ENCODE measurements at regions not wholly inside any gene's neighbourhood (a gene's known extent, or its start where the extent isn't known, plus 50 kb on each side); places are given as distances from the start of the nearest gene placed in this dataset.
"Not testable (repeated sequence)": the region's sequence is repeated elsewhere in the genome, so short reads cannot be mapped to it uniquely, and the experiment has no call there.

- Mint-ChIP-seq H3K9me3 (ENCODE audit: unreplicated experiment) (no peaks in the 10 kb centered on the region), H3K27ac (ENCODE audit: unreplicated experiment) (no peak overlapping the region), H3K27me3 (ENCODE audit: unreplicated experiment) (peaks cover 13% of the 10 kb centered on the region), H3K36me3 (ENCODE audit: unreplicated experiment) (no peaks in the 10 kb centered on the region), H3K4me3 (ENCODE audit: unreplicated experiment) (no peak overlapping the region), H3K4me1 (ENCODE audit: low read depth, unreplicated experiment) (peaks cover 8% of the 10 kb centered on the region)
- no peak for DNase-seq
- TF ChIP-seq CTCF (IDR thresholded peaks at IDR 0.05; ENCODE audit: partially characterized antibody, unreplicated experiment) = no peak
These were observed 229.3 kb upstream of the TRIB2 start for GRCh38 chr2:12487253-12488004.

GRCh38 chr2:12488352-12489318 lies 228.1 kb upstream of the TRIB2 start:
- Mint-ChIP-seq H3K9me3 (ENCODE audit: unreplicated experiment) (no peaks in the 10 kb centered on the region), H3K27ac (ENCODE audit: unreplicated experiment) (no peak overlapping the region), H3K36me3 (ENCODE audit: unreplicated experiment) (no peaks in the 10 kb centered on the region), H3K27me3 (ENCODE audit: unreplicated experiment) (peaks cover 13% of the 10 kb centered on the region), H3K4me3 (ENCODE audit: unreplicated experiment) (no peak overlapping the region), H3K4me1 (ENCODE audit: low read depth, unreplicated experiment) (peaks cover 8% of the 10 kb centered on the region)
- no peak for DNase-seq
- no peak for TF ChIP-seq CTCF (IDR thresholded peaks at IDR 0.05; ENCODE audit: partially characterized antibody, unreplicated experiment)

GRCh38 chr2:12490641-12491040 lies 226.1 kb upstream of the TRIB2 start:
- no peak for DNase-seq

GRCh38 chr2:12492360-12492759 lies 224.4 kb upstream of the TRIB2 start:
- H3K4me3 Mint-ChIP-seq (ENCODE audit: unreplicated experiment); H3K36me3 Mint-ChIP-seq (ENCODE audit: unreplicated experiment); DNase-seq; H3K9me3 Mint-ChIP-seq (ENCODE audit: unreplicated experiment); H3K27ac Mint-ChIP-seq (ENCODE audit: unreplicated experiment); H3K27me3 Mint-ChIP-seq (ENCODE audit: unreplicated experiment); H3K4me1 Mint-ChIP-seq (ENCODE audit: low read depth, unreplicated experiment): not testable (repeated sequence)

More at GRCh38 chr2:12490641-12491040, 226.1 kb upstream of the TRIB2 start:
- Mint-ChIP-seq H3K27me3 (ENCODE audit: unreplicated experiment) (peaks cover 13% of the 10 kb centered on the region), H3K27ac (ENCODE audit: unreplicated experiment) (no peak overlapping the region), H3K4me1 (ENCODE audit: low read depth, unreplicated experiment) (peaks cover 8% of the 10 kb centered on the region), H3K4me3 (ENCODE audit: unreplicated experiment) (no peak overlapping the region), H3K36me3 (ENCODE audit: unreplicated experiment) (no peaks in the 10 kb centered on the region), H3K9me3 (ENCODE audit: unreplicated experiment) (no peaks in the 10 kb centered on the region)
- no peak for TF ChIP-seq CTCF (IDR thresholded peaks at IDR 0.05; ENCODE audit: partially characterized antibody, unreplicated experiment)

- Mint-ChIP-seq H3K4me1 (ENCODE audit: low read depth, unreplicated experiment) (peaks cover 8% of the 10 kb centered on the region), H3K36me3 (ENCODE audit: unreplicated experiment) (no peaks in the 10 kb centered on the region), H3K4me3 (ENCODE audit: unreplicated experiment) (no peak overlapping the region), H3K9me3 (ENCODE audit: unreplicated experiment) (no peaks in the 10 kb centered on the region), H3K27me3 (ENCODE audit: unreplicated experiment) (peaks cover 7% of the 10 kb centered on the region), H3K27ac (ENCODE audit: unreplicated experiment) (no peak overlapping the region)
- no peak for TF ChIP-seq CTCF (IDR thresholded peaks at IDR 0.05; ENCODE audit: partially characterized antibody, unreplicated experiment)
- DNase-seq = no peak
These were observed 223.7 kb upstream of the TRIB2 start for GRCh38 chr2:12493031-12493513.
